ENCODE measurements at regions not wholly inside any gene's neighbourhood (a gene's known extent, or its start where the extent isn't known, plus 50 kb on each side); places are given as distances from the start of the nearest gene placed in this dataset.

- H3K4me1 ChIP-seq, result no peaks in the 10 kb centered on the region
- intact Hi-C loops (cut with DNase I), result loop anchor here in 1 of 2 donors (5.0 kb wide), 1 partner anchor 49 kb away; no protein-coding TSS in a partner anchor
- H3K27ac ChIP-seq, result no peak overlapping the region
- no peaks in the 10 kb centered on the region for H3K9me3 ChIP-seq
- H3K36me3 ChIP-seq, result no peaks in the 10 kb centered on the region
- H3K4me3 ChIP-seq, result no peak overlapping the region
- TF ChIP-seq POLR2A (IDR thresholded peaks at IDR 0.05), result no peak
- WGBS (ENCODE audit: insufficient coverage, low coverage, low lambda C conversion rate, missing lambda C conversion rate), result 44% methylated on average over 23 of the region's 28 CpGs
- no peak for ATAC-seq
- H3K27me3 ChIP-seq, result no peaks in the 10 kb centered on the region
- DNase-seq, result peak in 1 of 3 donors; percentile 31
These were observed 276.1 kb downstream of the ALG10 start for GRCh38 chr12:34298176-34298970.

DNA sequence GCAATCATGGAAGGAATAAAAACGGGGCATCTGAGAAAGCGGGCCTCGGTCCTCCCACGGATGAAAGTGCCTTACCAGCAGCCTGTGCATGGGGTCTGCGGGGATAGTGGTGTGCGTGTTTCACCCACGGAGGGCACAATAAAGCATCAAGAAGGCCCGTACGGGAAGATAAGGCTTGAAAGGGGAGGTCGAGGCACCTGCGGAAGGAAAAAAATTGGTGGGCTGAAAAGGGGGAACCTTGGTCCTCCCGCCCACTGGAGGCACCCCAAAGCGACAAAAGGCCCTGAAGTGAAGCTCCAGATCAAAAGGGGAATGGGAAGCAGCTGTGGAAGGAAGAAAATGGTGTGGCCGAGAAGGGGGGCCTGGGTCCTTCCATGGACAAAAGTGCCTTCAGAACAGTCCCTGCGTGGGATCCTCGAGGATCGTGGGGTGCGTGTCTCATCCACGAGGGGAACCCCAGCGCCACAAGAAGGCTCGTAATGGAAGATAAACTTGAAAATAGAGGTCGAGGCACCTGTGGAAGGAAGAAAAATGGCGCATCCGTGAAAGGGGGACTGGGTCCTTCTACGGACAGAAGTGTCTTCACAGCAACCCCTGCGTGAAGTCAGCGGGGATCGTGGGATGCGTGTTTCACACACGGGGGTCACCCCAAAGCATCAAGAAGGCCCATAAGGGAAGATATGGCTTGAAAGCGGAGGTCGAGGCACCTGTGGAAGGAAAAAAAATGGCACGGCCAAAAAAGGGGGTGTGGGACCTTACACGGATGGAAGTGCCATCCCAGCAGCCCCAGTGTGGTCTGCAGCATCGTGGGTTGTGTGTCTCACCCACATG lies 276.9 kb downstream of the ALG10 start:
- H3K27me3 ChIP-seq, result no peaks in the 10 kb centered on the region
- H3K9me3 ChIP-seq, result no peaks in the 10 kb centered on the region
- H3K27ac ChIP-seq, result no peak overlapping the region
- no peaks in the 10 kb centered on the region for H3K36me3 ChIP-seq
- WGBS (ENCODE audit: insufficient coverage, low coverage, low lambda C conversion rate, missing lambda C conversion rate), result 67% methylated on average over 34 of the region's 35 CpGs
- TF ChIP-seq, protein P1, sequence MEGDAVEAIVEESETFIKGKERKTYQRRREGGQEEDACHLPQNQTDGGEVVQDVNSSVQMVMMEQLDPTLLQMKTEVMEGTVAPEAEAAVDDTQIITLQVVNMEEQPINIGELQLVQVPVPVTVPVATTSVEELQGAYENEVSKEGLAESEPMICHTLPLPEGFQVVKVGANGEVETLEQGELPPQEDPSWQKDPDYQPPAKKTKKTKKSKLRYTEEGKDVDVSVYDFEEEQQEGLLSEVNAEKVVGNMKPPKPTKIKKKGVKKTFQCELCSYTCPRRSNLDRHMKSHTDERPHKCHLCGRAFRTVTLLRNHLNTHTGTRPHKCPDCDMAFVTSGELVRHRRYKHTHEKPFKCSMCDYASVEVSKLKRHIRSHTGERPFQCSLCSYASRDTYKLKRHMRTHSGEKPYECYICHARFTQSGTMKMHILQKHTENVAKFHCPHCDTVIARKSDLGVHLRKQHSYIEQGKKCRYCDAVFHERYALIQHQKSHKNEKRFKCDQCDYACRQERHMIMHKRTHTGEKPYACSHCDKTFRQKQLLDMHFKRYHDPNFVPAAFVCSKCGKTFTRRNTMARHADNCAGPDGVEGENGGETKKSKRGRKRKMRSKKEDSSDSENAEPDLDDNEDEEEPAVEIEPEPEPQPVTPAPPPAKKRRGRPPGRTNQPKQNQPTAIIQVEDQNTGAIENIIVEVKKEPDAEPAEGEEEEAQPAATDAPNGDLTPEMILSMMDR (IDR thresholded peaks at IDR 0.05), result no peak
- no peak for TF ChIP-seq POLR2A (IDR thresholded peaks at IDR 0.05)
- ATAC-seq (no peak), DNase-seq (peak in 1 of 3 donors; percentile 24)
- intact Hi-C loops (cut with DNase I), result loop anchor here in 1 of 2 donors (5.0 kb wide), 1 partner anchor 48 kb away; no protein-coding TSS in a partner anchor
- H3K4me1 ChIP-seq, result no peaks in the 10 kb centered on the region
- no peak overlapping the region for H3K4me3 ChIP-seq

DNA sequence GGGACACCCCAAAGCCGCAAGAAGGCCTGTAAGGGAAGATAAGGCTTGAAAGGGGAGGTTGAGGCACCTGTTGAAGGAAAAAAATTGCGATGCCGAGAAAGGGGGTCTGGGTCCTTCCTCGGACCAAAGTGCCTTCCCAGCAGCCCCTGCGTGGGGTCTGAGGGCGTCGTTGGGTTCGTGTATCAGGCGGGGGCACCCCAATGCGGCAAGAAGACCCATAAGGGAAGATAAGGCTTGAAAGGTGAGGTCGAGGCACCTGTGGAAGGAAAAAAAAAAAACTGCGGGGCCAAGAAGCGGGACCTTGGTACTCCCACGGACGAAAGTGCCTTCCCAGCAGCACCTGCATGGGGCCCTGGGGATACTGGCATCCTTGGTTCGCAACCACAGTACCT lies 277.5 kb downstream of the ALG10 start:
- Histone ChIP-seq H3K4me1 (no peaks in the 10 kb centered on the region), H3K4me3 (no peak overlapping the region), H3K27ac (no peak overlapping the region), H3K9me3 (no peaks in the 10 kb centered on the region), H3K27me3 (no peaks in the 10 kb centered on the region), H3K36me3 (no peaks in the 10 kb centered on the region)
- DNase-seq (peak in 1 of 3 donors; percentile 30), ATAC-seq (no peak)
- WGBS (ENCODE audit: insufficient coverage, low coverage, low lambda C conversion rate, missing lambda C conversion rate), result 55% methylated on average over 14 of the region's 16 CpGs
- intact Hi-C loops (cut with DNase I), result loop anchor here in 1 of 2 donors (5.0 kb wide), 1 partner anchor 48 kb away; no protein-coding TSS in a partner anchor
- TF ChIP-seq, protein P1 (IDR thresholded peaks at IDR 0.05), result no peak
- TF ChIP-seq POLR2A (IDR thresholded peaks at IDR 0.05), result no peak

GRCh38 chr12:34300376-34301250 lies 278.3 kb downstream of the ALG10 start:
- Histone ChIP-seq H3K9me3 (no peaks in the 10 kb centered on the region), H3K36me3 (no peaks in the 10 kb centered on the region), H3K27me3 (no peaks in the 10 kb centered on the region), H3K4me3 (no peak overlapping the region), H3K4me1 (no peaks in the 10 kb centered on the region), H3K27ac (no peak overlapping the region)
- peak in 1 of 3 donors; percentile 26 for DNase-seq
- intact Hi-C loops (cut with DNase I), result no loop called here
- TF ChIP-seq, protein P1 (IDR thresholded peaks at IDR 0.05), result no peak
- no peak for TF ChIP-seq POLR2A (IDR thresholded peaks at IDR 0.05)
- WGBS (ENCODE audit: insufficient coverage, low coverage, low lambda C conversion rate, missing lambda C conversion rate), result 56% methylated on average over 23 of the region's 34 CpGs
- ATAC-seq, result no peak
